GM19463 (cell line): ENCODE measurements at regions not wholly inside any gene's neighbourhood (a gene's known extent, or its start where the extent isn't known, plus 50 kb on each side); places are given as distances from the start of the nearest gene placed in this dataset.
A peak's percentile ranks its signal among the peaks of the same experiment; 100 is the strongest.
"Not testable (repeated sequence)": the region's sequence is repeated elsewhere in the genome, so short reads cannot be mapped to it uniquely, and the experiment has no call there.

Source experiments
- ATAC-seq: cut with Tn5 transposase; IDR thresholded peaks from one replicate; pipeline ENCODE4 v1.9.1; 2021; ENCODE audit warnings: mild to moderate bottlenecking, moderate library complexity; ENCODE audit not compliant: unreplicated experiment

DNA sequence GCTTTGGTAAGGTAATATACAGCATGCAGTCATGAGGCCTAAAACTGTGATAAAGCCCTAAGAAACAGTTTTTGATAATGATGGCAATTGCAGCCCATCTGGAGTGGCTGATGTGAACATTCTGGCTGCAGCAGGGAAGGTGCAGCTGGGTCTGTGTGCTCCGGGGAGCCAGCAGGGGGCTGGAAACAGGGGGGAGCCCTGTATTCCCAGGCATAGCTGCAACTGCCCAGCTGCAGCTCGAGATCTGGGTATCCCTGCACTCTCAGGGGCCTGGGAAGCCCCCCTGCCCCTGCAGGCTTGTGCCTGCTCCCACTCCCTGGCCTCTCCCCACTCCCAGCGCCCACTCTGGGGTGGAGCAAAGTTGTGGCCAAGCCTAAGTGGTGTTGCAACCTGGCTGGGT lies 95.6 kb downstream of the RRAGB start:
- no peak for ATAC-seq

DNA sequence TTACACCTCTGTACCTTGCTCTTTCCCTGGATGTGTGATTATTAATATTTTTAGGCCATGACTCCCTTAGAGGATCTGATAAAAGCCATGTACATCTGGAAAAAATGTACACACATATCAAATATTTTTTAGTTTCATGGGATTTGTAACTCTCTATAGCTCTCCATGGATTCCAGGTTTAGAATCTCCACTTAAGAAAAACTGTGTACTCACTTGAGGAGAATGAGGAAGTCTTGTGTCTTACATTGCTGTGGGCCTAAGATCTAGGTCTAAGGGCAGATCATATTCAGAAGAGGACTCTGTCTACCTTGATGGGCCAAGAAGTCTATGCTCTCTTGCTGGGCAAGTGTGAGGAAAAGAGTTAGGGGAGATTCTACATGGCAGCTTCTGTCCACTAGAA lies 98.0 kb downstream of the RRAGB start:
- ATAC-seq: no peak

- ATAC-seq: no peak
Measured at GRCh38 chrX:55816023-55816422, 98.5 kb downstream of the RRAGB start.

- no peak for ATAC-seq
Measured at GRCh38 chrX:55818673-55819375, 101.3 kb downstream of the RRAGB start.

GRCh38 chrX:55839485-55839884 lies 121.9 kb downstream of the RRAGB start:
- no peak for ATAC-seq

GRCh38 chrX:55841962-55842752 lies 124.6 kb downstream of the RRAGB start:
- no peak for ATAC-seq

DNA sequence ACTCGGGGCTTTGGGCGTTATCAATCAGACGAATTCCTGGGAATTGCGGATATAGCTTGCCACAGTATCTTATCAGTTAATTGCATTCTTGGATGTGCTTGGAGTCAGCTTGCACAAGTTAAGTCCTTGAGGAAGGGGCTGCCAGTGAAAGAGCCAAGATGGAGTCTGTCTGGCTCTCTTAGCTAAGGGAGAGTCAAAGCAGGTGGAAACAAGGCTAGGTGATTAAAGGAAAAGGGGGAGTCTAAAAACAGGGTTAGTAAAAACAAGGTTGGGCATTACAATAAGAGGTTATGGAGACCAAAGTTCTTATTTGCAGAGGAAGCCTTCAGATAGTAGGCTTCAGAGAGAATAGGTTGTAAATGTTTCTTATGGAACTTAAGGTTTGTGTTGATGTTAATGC lies 149.2 kb downstream of the RRAGB start:
- not testable (repeated sequence) for ATAC-seq

GRCh38 chrX:55867181-55867651 lies 149.7 kb downstream of the RRAGB start:
- ATAC-seq: peak; percentile 80

DNA sequence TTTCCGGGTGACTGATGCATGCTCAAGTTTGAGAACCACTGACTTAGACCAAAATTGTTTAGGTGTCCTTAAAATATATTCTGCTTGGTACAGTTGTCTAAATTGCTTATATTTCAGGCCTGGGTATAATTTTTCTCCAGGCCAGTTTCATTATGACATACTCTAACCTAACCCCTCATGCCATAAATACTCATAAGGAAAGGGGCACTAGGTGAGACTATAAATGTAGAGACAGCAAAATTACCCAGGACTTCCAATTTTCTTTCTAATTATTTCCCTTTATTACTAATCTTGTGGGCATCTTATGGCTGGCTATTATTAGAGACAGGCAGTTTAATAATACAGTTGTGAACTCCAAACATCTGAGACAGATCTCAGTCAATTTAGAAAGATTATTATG lies 150.2 kb downstream of the RRAGB start:
- ATAC-seq: peak; percentile 59

DNA sequence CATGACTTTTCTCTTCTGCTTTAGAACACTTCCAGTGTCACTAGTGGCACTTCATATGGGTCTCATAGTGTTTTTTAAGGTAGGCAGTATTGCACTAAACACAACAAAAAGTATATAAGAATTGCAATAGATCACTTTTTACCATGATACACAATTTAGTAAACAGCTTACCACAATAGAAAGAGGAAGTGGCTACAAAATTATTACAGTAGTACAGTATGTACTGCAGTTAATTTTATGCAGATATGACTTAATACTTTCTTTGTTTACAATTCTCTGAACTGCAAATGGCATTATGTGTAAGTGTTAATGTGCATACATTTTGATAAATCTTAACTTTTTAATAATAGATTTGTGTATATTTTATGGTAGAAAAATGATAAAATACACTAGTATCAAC lies 157.3 kb downstream of the RRAGB start:
- no peak for ATAC-seq

GRCh38 chrX:55883541-55883940 lies 166.0 kb downstream of the RRAGB start:
- ATAC-seq: not testable (repeated sequence)

- ATAC-seq: peak; percentile 73
Measured at GRCh38 chrX:55907968-55908607, 190.5 kb downstream of the RRAGB start.

DNA sequence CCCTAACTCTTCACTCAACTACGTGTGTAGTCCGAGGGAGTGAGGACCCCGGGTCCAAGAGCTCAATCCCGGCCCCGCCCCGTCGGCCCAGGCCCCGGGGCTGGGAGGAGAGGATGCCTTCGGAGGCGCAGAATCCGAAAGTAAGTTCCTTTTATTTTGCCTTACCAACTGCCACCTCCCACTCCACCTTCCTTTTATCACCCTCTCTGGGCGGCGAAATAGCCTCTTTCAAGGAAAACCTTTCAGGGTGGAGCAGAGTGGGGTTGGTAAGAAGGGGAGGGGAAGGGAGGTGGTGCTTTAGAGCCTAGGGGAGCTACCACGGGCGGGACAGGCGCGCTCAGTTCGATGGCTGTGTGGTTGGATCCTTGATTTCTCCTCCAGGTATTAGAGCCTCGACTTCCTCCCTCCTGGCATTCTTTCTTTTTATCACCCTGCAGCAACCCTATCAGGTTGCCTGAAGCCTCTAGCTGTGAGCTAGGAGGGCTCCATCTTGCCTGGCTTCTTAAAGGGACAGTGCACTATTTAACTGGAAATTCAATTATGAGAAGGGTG lies 191.2 kb downstream of the RRAGB start:
- ATAC-seq: peak; percentile 45

DNA sequence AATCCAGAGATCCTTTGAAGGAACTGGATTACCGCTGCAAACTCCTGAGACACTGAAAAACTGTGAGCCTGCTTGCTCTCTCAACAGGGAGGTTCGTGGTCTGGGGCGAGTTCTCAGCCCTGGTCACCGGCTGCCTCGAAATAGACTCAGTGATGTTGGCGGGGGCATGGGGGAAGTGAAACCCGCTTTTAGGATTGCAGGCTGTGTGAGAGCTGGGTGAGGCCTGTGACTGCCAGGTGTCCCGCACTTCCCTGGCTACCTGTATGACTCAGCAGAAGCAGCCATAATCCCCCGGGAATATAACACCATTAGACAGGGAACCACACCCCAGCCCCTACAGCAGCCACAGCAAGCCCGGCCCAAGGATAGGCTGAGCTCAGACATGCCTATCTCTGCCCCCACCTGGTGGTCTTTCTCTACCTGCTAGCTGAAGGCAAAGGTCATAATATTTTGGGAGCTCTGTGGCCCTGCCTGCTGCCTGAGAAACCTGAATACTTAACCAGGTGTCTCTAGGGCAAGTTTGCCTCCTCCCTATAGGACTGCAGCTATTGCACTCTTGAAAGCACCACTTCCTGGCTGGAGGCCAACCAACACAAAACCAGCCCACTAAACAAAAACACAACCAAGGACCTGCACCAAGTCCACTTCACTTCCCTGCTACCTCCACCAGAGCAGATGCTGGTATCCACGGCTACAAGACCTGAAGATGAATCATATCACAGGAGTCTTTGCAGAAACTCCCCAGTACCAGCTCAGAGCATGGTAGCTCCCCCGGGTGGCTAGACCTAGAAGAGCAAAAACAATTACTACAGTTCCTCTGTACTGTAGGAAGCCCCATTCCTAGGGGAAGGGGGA lies 202.0 kb downstream of the RRAGB start:
- ATAC-seq: peak; percentile 88

DNA sequence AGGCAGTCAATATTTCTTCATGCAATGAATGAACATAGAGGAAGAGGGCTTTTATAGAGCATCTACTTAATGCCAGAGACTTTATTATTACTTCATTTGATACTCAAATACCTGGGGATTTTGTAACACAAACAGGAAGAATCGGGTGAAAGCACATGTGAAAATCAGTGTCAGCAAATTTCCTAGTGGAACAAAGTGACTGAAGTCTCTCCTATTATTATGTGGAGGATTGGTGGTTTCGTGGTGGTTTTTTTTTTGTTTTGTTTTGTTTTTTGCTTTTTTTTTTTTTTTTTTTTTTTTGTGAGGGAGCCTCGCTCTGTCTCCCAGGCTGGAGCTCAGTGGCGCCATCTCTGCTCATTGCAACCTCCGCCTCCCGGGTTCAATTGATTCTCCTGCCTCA lies 207.0 kb downstream of the RRAGB start:
- no peak for ATAC-seq

GRCh38 chrX:55928529-55928928 lies 211.0 kb downstream of the RRAGB start:
- ATAC-seq: not testable (repeated sequence)
